ENCODE measurements at regions not wholly inside any gene's neighbourhood (a gene's known extent, or its start where the extent isn't known, plus 50 kb on each side); places are given as distances from the start of the nearest gene placed in this dataset.
A peak's percentile ranks its signal among the peaks of the same experiment; 100 is the strongest.

GRCh38 chr6:104638841-104639290 is 220.9 kb downstream of the HACE1 start:
- H3K36me3 Mint-ChIP-seq, result no peaks in the 10 kb centered on the region
- no peaks in the 10 kb centered on the region for H3K27me3 Mint-ChIP-seq (ENCODE audit: low read depth)
- peaks cover 9% of the 10 kb centered on the region for H3K4me1 Mint-ChIP-seq
- no peak overlapping the region for H3K27ac Mint-ChIP-seq
- DNase-seq (ENCODE audit: low spot score in 2 of 2, unreplicated experiment in 2 of 2), result no peak
- TF ChIP-seq CTCF (IDR thresholded peaks at IDR 0.05; ENCODE audit: unreplicated experiment), result no peak
- H3K4me3 Mint-ChIP-seq, result no peak overlapping the region
- peaks cover 14% of the 10 kb centered on the region for H3K9me3 Mint-ChIP-seq

GRCh38 chr6:104633125-104633524 is 226.6 kb downstream of the HACE1 start:
- TF ChIP-seq CTCF (IDR thresholded peaks at IDR 0.05; ENCODE audit: unreplicated experiment), result no peak
- Mint-ChIP-seq H3K4me1 (peaks cover 28% of the 10 kb centered on the region), H3K36me3 (no peaks in the 10 kb centered on the region), H3K27ac (no peak overlapping the region), H3K9me3 (peaks cover 14% of the 10 kb centered on the region), H3K27me3 (ENCODE audit: low read depth) (no peaks in the 10 kb centered on the region), H3K4me3 (no peak overlapping the region)
- no peak for DNase-seq (ENCODE audit: low spot score in 2 of 2, unreplicated experiment in 2 of 2)

- no peaks in the 10 kb centered on the region for H3K27me3 Mint-ChIP-seq (ENCODE audit: low read depth)
- TF ChIP-seq CTCF (IDR thresholded peaks at IDR 0.05; ENCODE audit: unreplicated experiment), result no peak
- peaks cover 27% of the 10 kb centered on the region for H3K4me1 Mint-ChIP-seq
- H3K27ac Mint-ChIP-seq, result no peak overlapping the region
- peaks cover 14% of the 10 kb centered on the region for H3K9me3 Mint-ChIP-seq
- H3K36me3 Mint-ChIP-seq, result no peaks in the 10 kb centered on the region
- DNase-seq (ENCODE audit: low spot score in 2 of 2, unreplicated experiment in 2 of 2), result no peak
- H3K4me3 Mint-ChIP-seq, result no peak overlapping the region
These were observed 227.1 kb downstream of the HACE1 start for GRCh38 chr6:104632588-104632987.

GRCh38 chr6:104630955-104631354 is 228.8 kb downstream of the HACE1 start:
- peaks cover 14% of the 10 kb centered on the region for H3K9me3 Mint-ChIP-seq
- no peak overlapping the region for H3K27ac Mint-ChIP-seq
- no peaks in the 10 kb centered on the region for H3K36me3 Mint-ChIP-seq

GRCh38 chr6:104630522-104630921 is 229.2 kb downstream of the HACE1 start:
- TF ChIP-seq CTCF (IDR thresholded peaks at IDR 0.05; ENCODE audit: unreplicated experiment), result no peak
- Mint-ChIP-seq H3K36me3 (no peaks in the 10 kb centered on the region), H3K27me3 (ENCODE audit: low read depth) (no peaks in the 10 kb centered on the region), H3K9me3 (peaks cover 12% of the 10 kb centered on the region), H3K4me3 (no peak overlapping the region), H3K27ac (no peak overlapping the region), H3K4me1 (peaks cover 33% of the 10 kb centered on the region)
- no peak for DNase-seq (ENCODE audit: low spot score in 2 of 2, unreplicated experiment in 2 of 2)

More at GRCh38 chr6:104630955-104631354, 228.8 kb downstream of the HACE1 start:
- TF ChIP-seq CTCF (IDR thresholded peaks at IDR 0.05; ENCODE audit: unreplicated experiment), result no peak
- Mint-ChIP-seq H3K27me3 (ENCODE audit: low read depth) (no peaks in the 10 kb centered on the region), H3K4me3 (no peak overlapping the region), H3K4me1 (peaks cover 29% of the 10 kb centered on the region)
- no peak for DNase-seq (ENCODE audit: low spot score in 2 of 2, unreplicated experiment in 2 of 2)

- Mint-ChIP-seq H3K4me1 (peaks cover 37% of the 10 kb centered on the region), H3K27ac (peak overlapping the region; percentile 18), H3K27me3 (ENCODE audit: low read depth) (no peaks in the 10 kb centered on the region), H3K4me3 (no peak overlapping the region), H3K9me3 (peaks cover 9% of the 10 kb centered on the region), H3K36me3 (no peaks in the 10 kb centered on the region)
- TF ChIP-seq CTCF (IDR thresholded peaks at IDR 0.05; ENCODE audit: unreplicated experiment), result no peak
- no peak for DNase-seq (ENCODE audit: low spot score in 2 of 2, unreplicated experiment in 2 of 2)
These were observed 229.9 kb downstream of the HACE1 start for GRCh38 chr6:104629826-104630225.
